NCI-H345 treated with DMSO at 0.1 percent for 48 hours (cell line): ENCODE measurements at regions not wholly inside any gene's neighbourhood (a gene's known extent, or its start where the extent isn't known, plus 50 kb on each side); places are given as distances from the start of the nearest gene placed in this dataset.
"Not testable (repeated sequence)": the region's sequence is repeated elsewhere in the genome, so short reads cannot be mapped to it uniquely, and the experiment has no call there.

Experiments used
- DNase-seq: peaks from one replicate; lab custom pipeline; 2025; ENCODE audit not compliant: unreplicated experiment; lab: John Stamatoyannopoulos, UW

DNA sequence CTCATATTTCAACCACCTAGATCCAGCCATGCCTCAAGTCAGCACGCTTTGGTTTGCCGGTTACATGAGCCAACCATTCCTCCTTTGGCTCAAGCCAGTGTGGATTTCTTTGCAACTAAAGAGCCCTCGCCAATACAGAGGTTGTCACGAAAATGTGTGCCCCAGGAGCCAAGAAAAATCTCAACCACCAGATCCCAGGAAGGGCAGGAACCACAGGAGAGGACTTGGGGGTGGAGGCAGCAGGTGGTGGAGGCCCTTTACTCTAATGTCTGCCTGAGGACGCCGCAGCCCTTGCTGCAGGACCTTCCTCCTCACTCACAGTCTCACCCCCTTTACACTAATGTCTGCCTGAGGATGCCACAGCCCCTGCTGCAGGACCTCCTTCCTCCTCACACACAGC is 144.8 kb upstream of the PHACTR3 start:
- DNase-seq, result no peak

GRCh38 chr20:59460352-59460751 is 144.0 kb upstream of the PHACTR3 start:
- DNase-seq, result no peak

- no peak for DNase-seq
Observed at GRCh38 chr20:59461526-59461925, 142.8 kb upstream of the PHACTR3 start.

DNA sequence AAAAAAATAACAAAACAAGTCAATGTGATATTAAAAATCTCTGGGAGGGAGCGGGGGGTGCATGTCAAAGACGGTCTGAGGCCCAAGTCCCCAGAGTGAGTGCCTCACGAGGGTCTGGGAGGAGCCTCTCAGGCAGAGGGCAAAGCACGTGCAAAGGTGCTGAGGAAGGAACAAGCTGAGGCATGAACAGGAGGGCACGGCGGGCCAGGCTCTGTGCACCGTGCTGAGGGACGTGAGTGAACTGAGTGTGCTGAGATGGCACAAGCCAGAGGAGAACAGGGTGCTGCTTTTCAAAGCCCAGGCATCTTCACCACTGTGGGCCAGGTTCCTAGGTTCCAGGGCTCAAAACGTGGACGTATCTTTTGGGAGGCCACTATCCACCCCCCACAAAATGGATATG is 142.1 kb upstream of the PHACTR3 start:
- DNase-seq, result no peak

DNA sequence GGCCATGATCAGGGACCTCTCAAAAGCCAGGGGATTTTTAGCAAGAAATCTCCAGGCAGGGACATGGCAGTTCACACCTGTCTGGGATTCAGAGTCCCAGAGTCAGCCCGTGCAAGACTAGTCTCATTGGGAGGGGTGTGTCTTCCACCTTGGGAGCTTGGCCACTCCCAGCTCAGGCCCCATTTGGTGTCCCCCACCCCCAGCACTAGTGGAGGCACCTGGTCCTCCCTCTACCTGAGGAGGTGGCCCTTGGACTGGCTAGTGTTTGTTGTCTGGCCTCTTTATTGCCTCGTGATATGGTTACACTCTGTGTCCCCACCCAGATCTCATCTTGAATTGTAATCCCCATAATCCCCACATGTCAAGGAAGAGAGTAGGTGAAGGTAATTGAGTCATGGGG is 140.8 kb upstream of the PHACTR3 start:
- DNase-seq, result no peak

- no peak for DNase-seq
Observed at GRCh38 chr20:59466107-59466815, 138.1 kb upstream of the PHACTR3 start.

DNA sequence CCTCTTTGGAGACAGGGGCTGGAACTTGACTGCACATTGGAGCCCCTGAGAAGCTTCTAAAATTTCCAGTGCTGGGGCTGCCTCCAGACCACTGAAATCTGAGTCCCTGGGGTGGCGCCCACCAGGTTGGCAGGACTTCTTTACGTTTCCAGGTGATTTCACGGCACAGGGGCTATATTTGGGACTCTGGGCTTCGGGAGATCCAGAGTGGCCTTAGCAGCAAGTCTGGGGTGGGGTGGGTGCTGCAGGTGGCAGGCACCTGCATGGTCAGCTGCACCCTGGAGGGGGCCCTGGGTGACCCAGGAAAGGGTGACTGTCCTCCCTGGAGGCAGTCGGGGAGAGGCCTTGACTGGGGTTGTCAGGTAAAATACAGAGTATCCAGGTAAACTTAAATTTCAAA is 135.5 kb upstream of the PHACTR3 start:
- no peak for DNase-seq

GRCh38 chr20:59469267-59470252 is 134.8 kb upstream of the PHACTR3 start:
- DNase-seq, result no peak

- DNase-seq, result no peak
Observed at GRCh38 chr20:59470521-59470920, 133.8 kb upstream of the PHACTR3 start.

DNA sequence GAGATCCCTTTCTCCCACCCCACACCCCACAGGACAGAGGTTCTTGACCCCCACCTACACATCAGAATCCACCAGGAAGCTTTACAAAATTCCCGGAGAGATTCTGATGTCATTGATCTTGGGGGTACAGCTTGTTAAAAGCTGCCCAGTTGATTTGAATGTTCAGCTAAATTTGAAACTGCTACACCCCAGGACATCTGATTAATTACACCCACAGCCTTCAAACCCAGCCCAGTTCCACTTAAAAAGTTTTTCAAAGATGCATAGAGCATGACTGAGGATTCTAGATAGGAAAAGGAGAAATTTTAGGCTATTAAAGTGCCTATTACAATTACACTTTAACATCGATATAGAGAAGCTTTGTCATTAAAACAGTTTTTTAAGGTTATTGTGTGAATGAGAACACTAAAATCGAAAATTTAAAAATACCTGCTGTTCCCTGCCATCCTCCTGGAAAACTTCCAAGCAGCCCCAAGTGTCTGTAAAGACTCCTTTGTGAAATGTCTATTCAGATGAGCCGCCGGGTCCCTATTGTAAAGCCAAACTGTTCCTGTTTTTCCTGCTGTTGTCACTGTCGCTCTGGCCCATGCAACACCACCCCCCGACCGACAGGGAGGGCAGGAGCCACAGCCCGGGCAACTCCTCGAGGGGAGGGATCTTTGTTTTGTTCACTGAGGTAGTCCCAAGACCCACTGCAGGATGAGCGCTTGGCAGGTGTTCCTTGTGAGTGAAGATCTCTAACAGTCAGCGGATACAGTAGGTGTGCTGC is 132.5 kb upstream of the PHACTR3 start:
- no peak for DNase-seq

- DNase-seq, result no peak
Observed at GRCh38 chr20:59473742-59474141, 130.6 kb upstream of the PHACTR3 start.

- no peak for DNase-seq
Observed at GRCh38 chr20:59481067-59481466, 123.3 kb upstream of the PHACTR3 start.

DNA sequence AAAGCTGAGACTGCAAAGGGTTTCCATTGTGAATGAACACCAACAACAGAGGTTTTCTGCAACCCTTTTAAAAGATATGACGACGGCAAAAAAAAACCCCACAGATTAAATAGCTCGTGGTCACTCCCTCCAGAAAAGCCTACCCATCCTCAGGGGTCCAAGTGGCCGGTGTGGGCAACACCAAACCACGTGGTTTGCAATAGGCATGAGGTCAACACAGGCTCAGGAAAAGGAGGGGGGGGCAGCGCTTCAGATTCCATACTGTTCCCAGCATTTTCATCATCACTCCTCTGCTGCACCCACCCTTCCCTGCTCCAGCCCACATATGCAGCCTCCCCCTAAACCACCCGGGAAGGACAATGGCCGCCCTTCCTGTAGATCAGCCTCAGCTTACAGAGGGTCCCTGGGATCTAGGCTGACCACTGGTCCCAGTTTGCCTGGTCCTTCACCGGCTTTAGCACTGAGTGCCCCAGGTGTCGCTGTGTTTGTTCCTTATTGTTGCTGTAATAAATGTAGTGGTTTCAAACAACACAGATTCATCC is 122.8 kb upstream of the PHACTR3 start:
- no peak for DNase-seq

- no peak for DNase-seq
Observed at GRCh38 chr20:59482351-59483187, 121.8 kb upstream of the PHACTR3 start.

GRCh38 chr20:59483481-59483880 is 120.9 kb upstream of the PHACTR3 start:
- no peak for DNase-seq

GRCh38 chr20:59484228-59484627 is 120.1 kb upstream of the PHACTR3 start:
- no peak for DNase-seq

DNA sequence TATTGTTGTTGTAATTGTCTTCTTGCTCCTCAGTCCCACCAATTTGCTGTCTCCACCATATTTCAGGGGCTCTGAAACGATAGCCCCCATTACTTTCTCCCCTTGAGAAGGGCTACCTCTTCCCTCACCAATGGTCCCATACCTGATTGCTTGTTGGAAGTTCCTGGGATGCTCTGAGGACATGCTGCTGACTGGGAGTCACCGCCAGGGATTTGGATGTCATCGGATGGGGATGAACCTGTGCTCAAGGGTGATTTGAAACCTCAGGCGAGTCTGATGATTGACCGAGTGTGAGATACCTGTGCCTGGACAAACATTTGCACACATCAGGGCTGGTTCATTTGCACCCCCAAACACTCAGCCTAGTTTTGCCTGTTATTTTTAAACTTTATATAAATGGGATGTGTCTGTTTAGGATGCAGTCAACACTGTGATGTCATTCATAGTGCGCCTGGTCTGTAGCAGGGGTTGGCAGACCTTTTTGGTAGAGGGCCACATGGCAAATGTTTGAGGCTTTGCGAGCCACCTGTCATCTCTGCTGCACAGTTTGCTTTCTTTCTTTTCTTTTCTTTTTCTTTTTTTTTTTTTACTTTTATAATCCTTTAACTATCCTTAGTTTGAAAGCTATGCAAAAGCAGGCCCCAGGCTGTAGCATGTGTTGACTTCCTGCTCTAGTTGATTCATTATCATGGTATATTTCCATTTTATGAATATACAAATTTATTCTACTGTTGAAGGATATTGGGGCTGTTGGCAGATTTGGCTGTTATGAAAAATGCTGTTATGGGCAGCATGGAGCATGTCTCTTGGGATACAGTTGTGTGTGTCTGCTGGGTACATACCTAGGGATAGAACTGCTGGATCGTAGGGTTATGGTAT is 118.5 kb upstream of the PHACTR3 start:
- DNase-seq, result no peak

- not testable (repeated sequence) for DNase-seq
Observed at GRCh38 chr20:59488459-59488858, 115.9 kb upstream of the PHACTR3 start.
